Prostate gland (tissue), 2 donors: ENCODE measurements at regions not wholly inside any gene's neighbourhood (a gene's known extent, or its start where the extent isn't known, plus 50 kb on each side); places are given as distances from the start of the nearest gene placed in this dataset.

Source experiments
- DNase-seq: peaks from one replicate; pipeline ENCODE4 v3.0.0-alpha.2; 2019; ENCODE audit warnings: low spot score
- H3K27ac ChIP-seq, 2 donors: fragments of 200-600 bp; sonication (generic); 2 replicates each; pipeline ENCODE4 v1.5.1; 2017 to 2019
- H3K27me3 ChIP-seq: fragments of 200-600 bp; sonication (generic); replicated peaks from 2 replicates; pipeline ENCODE4 v1.5.1; 2019; ENCODE audit not compliant: insufficient read depth
- H3K36me3 ChIP-seq, 2 donors: fragments of 200-600 bp; sonication (generic); 1 replicate in 1 of 2; 2 replicates in 1 of 2; pipeline versions ENCODE4 v1.5.1 to v1.8.1; 2017 to 2019
- H3K4me1 ChIP-seq: fragments of 200-600 bp; sonication (generic); replicated peaks from 2 replicates; pipeline ENCODE4 v1.5.1; 2019
- H3K4me3 ChIP-seq, 2 donors: fragments of 200-600 bp; sonication (generic); 2 replicates each; pipeline ENCODE4 v1.5.1; 2017 to 2019
- H3K9me3 ChIP-seq: fragments of 200-600 bp; sonication (generic); 2 replicates; pipeline ENCODE4 v1.5.1; 2017
- CTCF ChIP-seq, 4 experiments: fragments of 200-600 bp in 2 of 4; fragments of 450-650 bp in 2 of 4; sonication (generic) in 2 of 4; IDR thresholded peaks; 1 replicate in 3 of 4; 2 replicates in 1 of 4; pipeline ENCODE4 v1.5.1; 2016 to 2019; ENCODE audit warnings: antibody characterized with exemption in 4 of 4, mild to moderate bottlenecking in 2 of 4, moderate library complexity in 2 of 4
- POLR2A ChIP-seq: fragments of 450-650 bp; IDR thresholded peaks from one replicate; pipeline ENCODE4 v1.6.1; 2016; ENCODE audit warnings: antibody characterized with exemption, mild to moderate bottlenecking
- POLR2AphosphoS5 ChIP-seq: sonication (generic); formaldehyde crosslinking; IDR thresholded peaks from one replicate; pipeline ENCODE4 v1.6.1; 2017; ENCODE audit warnings: antibody characterized with exemption
- WGBS: methylation state at CpG from one replicate; pipeline ENCODE4 v1.1.5; 2018; 5-methylcytosine and 5-hydroxymethylcytosine counted together
- intact Hi-C: fragments of 100-400 bp; cut with DNase I; formaldehyde crosslinking; loops from one replicate; pipeline ENCODE4 v1.14.2; 2022

GRCh38 chr20:22288957-22289356 is 295.4 kb downstream of the FOXA2 start:
- intact Hi-C loops: no loop called here
- no peaks in the 10 kb centered on the region for H3K27me3 ChIP-seq
- no peaks in the 10 kb centered on the region for H3K4me1 ChIP-seq
- H3K27ac ChIP-seq: no peak overlapping the region
- WGBS: 60% methylated on average over 7 of the region's 7 CpGs
- H3K4me3 ChIP-seq: no peak overlapping the region
- no peaks in the 10 kb centered on the region for H3K9me3 ChIP-seq
- TF ChIP-seq POLR2AphosphoS5 (no peak), CTCF (IDR thresholded peaks at IDR 0.05) (no peak), POLR2A (no peak)
- DNase-seq: no peak
- no peaks in the 10 kb centered on the region for H3K36me3 ChIP-seq

GRCh38 chr20:22288156-22288555 is 296.2 kb downstream of the FOXA2 start:
- Histone ChIP-seq H3K27ac (no peak overlapping the region), H3K36me3 (no peaks in the 10 kb centered on the region), H3K27me3 (no peaks in the 10 kb centered on the region), H3K4me3 (no peak overlapping the region), H3K9me3 (no peaks in the 10 kb centered on the region), H3K4me1 (no peaks in the 10 kb centered on the region)
- intact Hi-C loops: no loop called here
- DNase-seq: no peak
- 85% methylated on average over 5 of the region's 5 CpGs for WGBS
- TF ChIP-seq CTCF (IDR thresholded peaks at IDR 0.05): no peak
- TF ChIP-seq POLR2AphosphoS5: no peak
- no peak for TF ChIP-seq POLR2A

- no peaks in the 10 kb centered on the region for H3K27me3 ChIP-seq
- H3K36me3 ChIP-seq: no peaks in the 10 kb centered on the region
- no peaks in the 10 kb centered on the region for H3K9me3 ChIP-seq
- no peaks in the 10 kb centered on the region for H3K4me1 ChIP-seq
- no peak for DNase-seq
- intact Hi-C loops: no loop called here
- TF ChIP-seq CTCF (IDR thresholded peaks at IDR 0.05) (no peak), POLR2AphosphoS5 (no peak), POLR2A (no peak)
- WGBS: 43% methylated on average over 1 of the region's 1 CpG
- no peak overlapping the region for H3K27ac ChIP-seq
- no peak overlapping the region for H3K4me3 ChIP-seq
Observed at GRCh38 chr20:22285555-22285954, 298.8 kb downstream of the FOXA2 start.

- 88% methylated on average over 3 of the region's 3 CpGs for WGBS
- no peak overlapping the region for H3K4me3 ChIP-seq
- H3K27ac ChIP-seq: no peak overlapping the region
- no peaks in the 10 kb centered on the region for H3K9me3 ChIP-seq
- H3K27me3 ChIP-seq: no peaks in the 10 kb centered on the region
- intact Hi-C loops: no loop called here
- H3K36me3 ChIP-seq: no peaks in the 10 kb centered on the region
- DNase-seq: no peak
- TF ChIP-seq POLR2A: no peak
- H3K4me1 ChIP-seq: no peaks in the 10 kb centered on the region
Observed at GRCh38 chr20:22282696-22283095, 301.7 kb downstream of the FOXA2 start.

- 74% methylated on average over 4 of the region's 4 CpGs for WGBS
- TF ChIP-seq POLR2A (no peak), CTCF (IDR thresholded peaks at IDR 0.05) (no peak), POLR2AphosphoS5 (no peak)
Observed at GRCh38 chr20:22274330-22274729, 310.0 kb downstream of the FOXA2 start.

More at GRCh38 chr20:22274330-22274729, 310.0 kb downstream of the FOXA2 start:
- Histone ChIP-seq H3K4me3 (no peak overlapping the region), H3K27me3 (no peaks in the 10 kb centered on the region), H3K9me3 (no peaks in the 10 kb centered on the region), H3K27ac (no peak overlapping the region), H3K36me3 (no peaks in the 10 kb centered on the region), H3K4me1 (no peaks in the 10 kb centered on the region)
- intact Hi-C loops: no loop called here
- no peak for DNase-seq
